CD14-positive monocyte (primary cell): ENCODE measurements at regions not wholly inside any gene's neighbourhood (a gene's known extent, or its start where the extent isn't known, plus 50 kb on each side); places are given as distances from the start of the nearest gene placed in this dataset.

Experiments used
- DNase-seq, 3 donors: peaks; one replicate each; pipeline ENCODE4 v3.0.0-alpha.2; 2011 to 2022
- H2AFZ ChIP-seq: 2 replicates; pipeline ENCODE4 v1.6.0; 2012; ENCODE audit warnings: mild to moderate bottlenecking, low read depth, low read length, inconsistent platforms; ENCODE audit not compliant: insufficient read depth, poor library complexity, severe bottlenecking
- H3K27ac ChIP-seq, 2 donors: 1 replicate in 1 of 2; 2 replicates in 1 of 2; pipeline ENCODE4 v1.5.1; 2012 to 2013; ENCODE audit warnings: low read length in 2 of 2, control low read depth in 1 of 2, inconsistent platforms in 1 of 2, low read depth in 1 of 2, mild to moderate bottlenecking in 1 of 2
- H3K27me3 ChIP-seq, 2 donors: one replicate each; pipeline versions ENCODE4 v1.6.0 to v1.6.1; 2011 to 2013; ENCODE audit warnings: low read length in 2 of 2; ENCODE audit not compliant: control insufficient read depth in 2 of 2, insufficient read depth in 2 of 2
- H3K36me3 ChIP-seq, 2 donors: replicated peaks in 1 of 2; 1 replicate in 1 of 2; 2 replicates in 1 of 2; pipeline versions ENCODE4 v1.5.1 to v1.6.1; 2012 to 2013; ENCODE audit warnings: low read length in 2 of 2, control low read depth in 1 of 2, inconsistent platforms in 1 of 2, mild to moderate bottlenecking in 1 of 2; ENCODE audit not compliant: insufficient read depth in 2 of 2, control insufficient read depth in 1 of 2
- H3K4me1 ChIP-seq, 2 donors: 1 replicate in 1 of 2; 2 replicates in 1 of 2; pipeline versions ENCODE4 v1.5.1 to v1.6.1; 2012 to 2013; ENCODE audit warnings: low read length in 2 of 2, control low read depth in 1 of 2, inconsistent platforms in 1 of 2, mild to moderate bottlenecking in 1 of 2, moderate library complexity in 1 of 2; ENCODE audit not compliant: insufficient read depth in 2 of 2, control insufficient read depth in 1 of 2
- H3K4me2 ChIP-seq: replicated peaks from 2 replicates; pipeline ENCODE3; 2012; ENCODE audit warnings: low read length, moderate library complexity, mild to moderate bottlenecking; ENCODE audit not compliant: poor library complexity, severe bottlenecking; ENCODE audit errors: extremely low read depth
- H3K4me3 ChIP-seq, 3 experiments: fragments of 200-600 bp in 1 of 3; sonication (generic) in 1 of 3; replicated peaks in 1 of 3; 1 replicate in 2 of 3; 2 replicates in 1 of 3; pipeline ENCODE4 v1.5.1; 2011 to 2013; ENCODE audit warnings: low read length in 3 of 3, mild to moderate bottlenecking in 3 of 3, control low read depth in 2 of 3, low read depth in 2 of 3, inconsistent platforms in 1 of 3, moderate library complexity in 1 of 3
- H3K79me2 ChIP-seq: 2 replicates; pipeline ENCODE4 v1.6.0; 2012; ENCODE audit warnings: mild to moderate bottlenecking, control low read depth, inconsistent platforms, low read length, moderate library complexity; ENCODE audit not compliant: insufficient read depth
- H3K9ac ChIP-seq: 2 replicates; pipeline ENCODE4 v1.6.0; 2017; ENCODE audit warnings: low read length, mild to moderate bottlenecking; ENCODE audit not compliant: insufficient read depth, poor library complexity, severe bottlenecking
- H3K9me3 ChIP-seq, 2 donors: replicated peaks in 1 of 2; 1 replicate in 1 of 2; 2 replicates in 1 of 2; pipeline versions ENCODE4 v1.5.1 to v1.6.1; 2012 to 2013; ENCODE audit warnings: low read length in 2 of 2, control low read depth in 1 of 2; ENCODE audit not compliant: control insufficient read depth in 1 of 2, insufficient read depth in 1 of 2
- H4K20me1 ChIP-seq: 2 replicates; pipeline ENCODE4 v1.6.0; 2012; ENCODE audit warnings: mild to moderate bottlenecking, low read length, control low read depth, moderate library complexity; ENCODE audit not compliant: insufficient read depth
- H3K27ac Mint-ChIP-seq, 7 donors: one replicate each; pipeline ENCODE4 v1.8.0; 2020; ENCODE audit warnings: mild to moderate bottlenecking in 7 of 7, mixed read lengths in 7 of 7, moderate library complexity in 6 of 7, inconsistent platforms in 2 of 7
- H3K27me3 Mint-ChIP-seq, 3 donors: one replicate each; pipeline ENCODE4 v1.8.0; 2021 to 2022; ENCODE audit warnings: low read depth in 3 of 3, mild to moderate bottlenecking in 3 of 3, mixed read lengths in 3 of 3, moderate library complexity in 3 of 3, inconsistent platforms in 1 of 3
- H3K36me3 Mint-ChIP-seq, 2 donors: one replicate each; pipeline ENCODE4 v1.8.0; 2020; ENCODE audit warnings: mixed read lengths in 2 of 2, inconsistent platforms in 1 of 2, mild to moderate bottlenecking in 1 of 2
- H3K4me1 Mint-ChIP-seq: one replicate; pipeline ENCODE4 v1.8.0; 2020; ENCODE audit warnings: mild to moderate bottlenecking, mixed read lengths
- H3K4me3 Mint-ChIP-seq, 2 donors: one replicate each; pipeline ENCODE4 v1.8.0; 2020; ENCODE audit warnings: mild to moderate bottlenecking in 2 of 2, mixed read lengths in 2 of 2, moderate library complexity in 1 of 2
- H3K9me3 Mint-ChIP-seq, 7 donors: one replicate each; pipeline ENCODE4 v1.8.0; 2020 to 2022; ENCODE audit warnings: mixed read lengths in 7 of 7, mild to moderate bottlenecking in 6 of 7, moderate library complexity in 6 of 7, inconsistent platforms in 2 of 7
- WGBS: methylation state at CpG from one replicate; pipeline ENCODE4 v1.1.5; 2013; ENCODE audit warnings: missing lambda C conversion rate; ENCODE audit not compliant: insufficient coverage; 5-methylcytosine and 5-hydroxymethylcytosine counted together
- intact Hi-C, 2 donors: fragments of 100-400 bp; cut with micrococcal nuclease; formaldehyde crosslinking; loops; one replicate each; pipeline versions ENCODE4 v1.15.0 to v1.15.1; 2023
- TF ChIP-seq, protein P1 (sequence below): fragments of 200-600 bp; IDR thresholded peaks from one replicate; pipeline ENCODE4 v1.8.0; 2022; ENCODE audit warnings: antibody characterized with exemption, mild to moderate bottlenecking

DNA sequence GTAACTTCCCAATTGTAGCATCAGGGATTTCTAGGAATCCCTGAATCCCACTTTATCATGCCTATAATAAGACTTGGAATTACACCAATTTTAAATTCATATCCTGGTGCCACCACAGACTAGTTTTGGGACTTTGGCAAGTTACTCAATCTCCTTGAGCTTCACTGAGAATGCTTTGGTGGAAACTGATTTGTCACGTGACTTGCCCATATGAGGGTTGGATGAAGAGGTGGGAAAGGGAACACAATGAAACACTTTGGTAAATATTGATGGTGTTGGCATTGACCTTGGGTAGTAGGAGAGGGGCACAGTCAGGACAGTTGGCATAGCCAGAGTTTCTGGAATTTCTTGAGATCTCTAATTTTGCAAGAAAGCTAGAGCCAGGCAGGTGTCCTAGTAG is 452.2 kb downstream of the SLC4A3 start:
- 79% methylated on average over 1 of the region's 1 CpG for WGBS
- H2AFZ ChIP-seq: no peak overlapping the region
- H3K27me3 ChIP-seq: no peaks in the 10 kb centered on the region
- no peaks in the 10 kb centered on the region for H4K20me1 ChIP-seq
- no peak overlapping the region for H3K4me3 ChIP-seq
- Mint-ChIP-seq H3K9me3 (peaks cover 0 to 2% (median 0%) of the 10 kb centered on the region in 7 donors), H3K4me1 (no peaks in the 10 kb centered on the region), H3K36me3 (no peaks in the 10 kb centered on the region), H3K27me3 (peaks cover 0 to under 1% (median 0%) of the 10 kb centered on the region in 3 donors), H3K4me3 (no peak overlapping the region), H3K27ac (peak overlapping the region in 1 of 7 donors; percentile 57)
- H3K9me3 ChIP-seq: no peaks in the 10 kb centered on the region
- no peak overlapping the region for H3K27ac ChIP-seq
- no peak overlapping the region for H3K9ac ChIP-seq
- intact Hi-C loops: no loop called here
- H3K36me3 ChIP-seq: no peaks in the 10 kb centered on the region
- DNase-seq: no peak
- no peaks in the 10 kb centered on the region for H3K4me1 ChIP-seq
- no peak overlapping the region for H3K4me2 ChIP-seq
- TF ChIP-seq, protein P1, sequence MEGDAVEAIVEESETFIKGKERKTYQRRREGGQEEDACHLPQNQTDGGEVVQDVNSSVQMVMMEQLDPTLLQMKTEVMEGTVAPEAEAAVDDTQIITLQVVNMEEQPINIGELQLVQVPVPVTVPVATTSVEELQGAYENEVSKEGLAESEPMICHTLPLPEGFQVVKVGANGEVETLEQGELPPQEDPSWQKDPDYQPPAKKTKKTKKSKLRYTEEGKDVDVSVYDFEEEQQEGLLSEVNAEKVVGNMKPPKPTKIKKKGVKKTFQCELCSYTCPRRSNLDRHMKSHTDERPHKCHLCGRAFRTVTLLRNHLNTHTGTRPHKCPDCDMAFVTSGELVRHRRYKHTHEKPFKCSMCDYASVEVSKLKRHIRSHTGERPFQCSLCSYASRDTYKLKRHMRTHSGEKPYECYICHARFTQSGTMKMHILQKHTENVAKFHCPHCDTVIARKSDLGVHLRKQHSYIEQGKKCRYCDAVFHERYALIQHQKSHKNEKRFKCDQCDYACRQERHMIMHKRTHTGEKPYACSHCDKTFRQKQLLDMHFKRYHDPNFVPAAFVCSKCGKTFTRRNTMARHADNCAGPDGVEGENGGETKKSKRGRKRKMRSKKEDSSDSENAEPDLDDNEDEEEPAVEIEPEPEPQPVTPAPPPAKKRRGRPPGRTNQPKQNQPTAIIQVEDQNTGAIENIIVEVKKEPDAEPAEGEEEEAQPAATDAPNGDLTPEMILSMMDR: no peak
- no peaks in the 10 kb centered on the region for H3K79me2 ChIP-seq

DNA sequence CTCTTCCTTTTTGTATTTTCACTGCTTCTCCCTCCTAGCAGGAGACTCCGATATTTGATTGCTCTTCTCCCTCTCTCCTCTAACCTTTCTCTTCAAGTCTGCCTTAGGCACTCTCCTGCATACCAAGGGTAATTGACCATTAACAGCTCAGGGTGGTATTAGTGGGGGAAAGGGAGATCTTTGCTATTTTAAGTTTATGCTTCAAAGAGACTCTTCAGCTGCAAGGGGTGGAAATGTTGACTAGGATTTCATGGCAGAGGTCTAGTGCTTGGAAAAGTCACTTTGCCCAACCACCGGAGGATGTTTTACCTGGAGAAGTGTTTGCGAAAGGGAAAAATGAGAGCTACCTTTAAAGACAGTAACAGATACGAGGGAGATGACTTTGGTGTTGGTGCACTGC is 453.7 kb downstream of the SLC4A3 start:
- no peak overlapping the region for H3K4me3 Mint-ChIP-seq
- WGBS: 93% methylated on average over 3 of the region's 4 CpGs
- intact Hi-C loops: no loop called here

More for the DNA sequence above, 453.7 kb downstream of the SLC4A3 start:
- Histone ChIP-seq H3K27ac (no peak overlapping the region), H3K4me1 (no peaks in the 10 kb centered on the region), H3K36me3 (no peaks in the 10 kb centered on the region), H3K9me3 (no peaks in the 10 kb centered on the region), H4K20me1 (no peaks in the 10 kb centered on the region), H3K79me2 (no peaks in the 10 kb centered on the region), H2AFZ (no peak overlapping the region), H3K9ac (no peak overlapping the region), H3K27me3 (no peaks in the 10 kb centered on the region), H3K4me2 (no peak overlapping the region), H3K4me3 (no peak overlapping the region)
- Mint-ChIP-seq H3K27ac (no peak overlapping the region), H3K27me3 (peaks cover 0 to 2% (median 1%) of the 10 kb centered on the region in 3 donors), H3K36me3 (no peaks in the 10 kb centered on the region), H3K9me3 (peaks cover 0 to 5% (median 0%) of the 10 kb centered on the region in 7 donors), H3K4me1 (no peaks in the 10 kb centered on the region)
- no peak for DNase-seq
- TF ChIP-seq, protein P1: no peak
